Choroid plexus epithelial cell (primary cell): ENCODE measurements at regions not wholly inside any gene's neighbourhood (a gene's known extent, or its start where the extent isn't known, plus 50 kb on each side); places are given as distances from the start of the nearest gene placed in this dataset.

Source experiments
- DNase-seq: peaks from one replicate; pipeline ENCODE4 v3.0.0-alpha.2; 2010; ENCODE audit warnings: low read depth
- H3K4me3 ChIP-seq: 2 replicates; pipeline ENCODE4 v1.5.1; 2011; ENCODE audit warnings: low read depth, mild to moderate bottlenecking, control low read depth, low read length, moderate library complexity
- TF ChIP-seq, protein P1 (sequence below): conservative IDR thresholded peaks from 2 replicates; pipeline ENCODE4 v1.5.1; 2011; ENCODE audit warnings: low read depth, mild to moderate bottlenecking, control low read depth, inconsistent platforms, low read length, moderate library complexity

DNA sequence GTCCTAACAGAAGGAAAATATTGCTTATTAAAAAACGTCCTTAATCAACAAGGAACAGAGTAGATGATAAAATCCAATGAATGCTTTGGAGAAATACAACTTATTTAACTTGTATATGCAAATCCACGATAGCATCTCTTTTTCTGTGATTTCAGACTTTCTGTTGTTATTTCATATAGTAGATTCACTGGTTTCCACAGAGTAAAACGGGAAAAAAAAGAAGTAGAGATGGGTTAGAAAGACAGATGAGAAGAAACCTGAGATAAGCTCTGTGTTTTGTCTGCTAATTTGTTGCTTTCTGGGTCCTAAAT lies 447.7 kb downstream of the RERGL start:
- TF ChIP-seq, protein P1, sequence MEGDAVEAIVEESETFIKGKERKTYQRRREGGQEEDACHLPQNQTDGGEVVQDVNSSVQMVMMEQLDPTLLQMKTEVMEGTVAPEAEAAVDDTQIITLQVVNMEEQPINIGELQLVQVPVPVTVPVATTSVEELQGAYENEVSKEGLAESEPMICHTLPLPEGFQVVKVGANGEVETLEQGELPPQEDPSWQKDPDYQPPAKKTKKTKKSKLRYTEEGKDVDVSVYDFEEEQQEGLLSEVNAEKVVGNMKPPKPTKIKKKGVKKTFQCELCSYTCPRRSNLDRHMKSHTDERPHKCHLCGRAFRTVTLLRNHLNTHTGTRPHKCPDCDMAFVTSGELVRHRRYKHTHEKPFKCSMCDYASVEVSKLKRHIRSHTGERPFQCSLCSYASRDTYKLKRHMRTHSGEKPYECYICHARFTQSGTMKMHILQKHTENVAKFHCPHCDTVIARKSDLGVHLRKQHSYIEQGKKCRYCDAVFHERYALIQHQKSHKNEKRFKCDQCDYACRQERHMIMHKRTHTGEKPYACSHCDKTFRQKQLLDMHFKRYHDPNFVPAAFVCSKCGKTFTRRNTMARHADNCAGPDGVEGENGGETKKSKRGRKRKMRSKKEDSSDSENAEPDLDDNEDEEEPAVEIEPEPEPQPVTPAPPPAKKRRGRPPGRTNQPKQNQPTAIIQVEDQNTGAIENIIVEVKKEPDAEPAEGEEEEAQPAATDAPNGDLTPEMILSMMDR = no peak
- DNase-seq = no peak
- H3K4me3 ChIP-seq = no peak overlapping the region

DNA sequence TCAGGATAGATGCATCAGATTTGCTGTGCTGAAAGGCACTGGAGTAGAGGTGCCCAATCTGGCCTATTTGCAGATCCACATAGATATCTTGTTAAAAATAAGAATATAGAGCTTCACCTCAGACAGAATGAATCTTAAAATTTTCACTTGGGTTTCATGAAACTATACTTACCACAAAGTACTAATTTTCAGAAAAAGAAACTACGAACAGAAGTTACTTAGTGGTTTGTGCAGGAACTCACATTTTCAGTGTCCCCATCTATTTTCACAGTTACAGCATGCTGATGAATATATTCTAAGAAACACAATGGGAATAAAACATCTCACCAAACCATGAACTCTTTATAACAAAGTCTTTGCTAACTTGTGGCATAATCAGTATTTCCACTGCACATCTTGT lies 449.4 kb downstream of the RERGL start:
- TF ChIP-seq, protein P1 = no peak
- DNase-seq = no peak
- H3K4me3 ChIP-seq = no peak overlapping the region

DNA sequence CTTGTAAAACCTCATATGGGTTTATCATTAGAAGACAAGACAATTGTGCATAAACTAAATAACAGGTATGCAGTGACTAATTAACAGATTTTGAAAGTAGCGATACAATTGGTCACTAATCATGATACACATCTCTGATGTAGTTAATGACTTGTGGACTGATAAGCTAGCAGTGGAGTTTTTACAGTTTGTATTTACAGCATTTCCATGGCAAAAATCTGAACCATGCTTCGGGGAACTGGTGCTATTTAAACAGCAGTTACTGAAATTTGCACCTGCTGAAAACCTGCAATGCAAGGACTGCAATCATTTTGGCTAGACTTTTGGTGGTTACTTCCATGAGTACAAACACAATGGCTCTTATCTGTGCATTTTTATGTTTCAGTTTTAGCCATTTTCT lies 471.2 kb downstream of the RERGL start:
- TF ChIP-seq, protein P1 = no peak

DNA sequence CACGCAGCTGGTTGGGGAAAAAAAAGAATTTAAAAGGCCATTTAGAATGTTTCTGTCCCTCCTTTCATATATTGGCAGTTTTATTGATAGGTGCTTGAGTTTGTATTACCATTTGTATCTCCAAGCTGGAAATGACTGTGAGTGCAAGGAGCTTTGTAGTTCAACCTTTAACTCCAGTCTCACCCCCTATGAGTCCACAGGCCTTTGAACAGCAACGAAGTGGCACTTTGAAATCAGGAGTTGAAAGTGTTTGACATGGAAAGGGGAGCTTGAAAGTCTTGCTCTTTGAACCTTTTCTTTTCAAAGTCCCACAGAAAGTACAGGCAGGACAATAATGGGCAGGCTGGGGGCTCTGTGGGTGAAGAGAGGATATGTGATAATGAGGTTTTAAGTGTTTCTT lies 480.3 kb downstream of the RERGL start:
- H3K4me3 ChIP-seq = no peak overlapping the region
- DNase-seq = no peak
- TF ChIP-seq, protein P1 = no peak

More for the DNA sequence above, 471.2 kb downstream of the RERGL start:
- H3K4me3 ChIP-seq = no peak overlapping the region
- DNase-seq = no peak

DNA sequence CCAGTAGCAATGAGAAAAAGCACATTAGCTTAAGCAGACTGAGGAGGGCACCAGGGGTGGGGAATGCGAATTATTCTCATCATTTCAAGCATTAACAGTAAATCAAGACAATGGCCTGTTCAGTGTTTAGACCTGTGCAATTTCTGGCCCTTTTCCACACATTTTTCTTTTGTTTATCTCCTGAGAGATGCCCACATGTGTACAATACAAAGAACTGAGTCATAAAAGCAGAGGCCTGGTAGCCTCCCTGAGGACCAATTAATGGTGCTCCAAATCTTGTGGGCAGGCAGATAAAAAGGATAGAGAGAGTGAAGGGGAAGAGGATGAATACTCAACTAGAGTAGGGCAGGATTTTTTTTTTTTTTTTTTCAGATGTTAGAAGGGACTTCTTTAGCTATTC lies 480.8 kb downstream of the RERGL start:
- no peak for DNase-seq
- TF ChIP-seq, protein P1 = no peak
- H3K4me3 ChIP-seq = no peak overlapping the region

DNA sequence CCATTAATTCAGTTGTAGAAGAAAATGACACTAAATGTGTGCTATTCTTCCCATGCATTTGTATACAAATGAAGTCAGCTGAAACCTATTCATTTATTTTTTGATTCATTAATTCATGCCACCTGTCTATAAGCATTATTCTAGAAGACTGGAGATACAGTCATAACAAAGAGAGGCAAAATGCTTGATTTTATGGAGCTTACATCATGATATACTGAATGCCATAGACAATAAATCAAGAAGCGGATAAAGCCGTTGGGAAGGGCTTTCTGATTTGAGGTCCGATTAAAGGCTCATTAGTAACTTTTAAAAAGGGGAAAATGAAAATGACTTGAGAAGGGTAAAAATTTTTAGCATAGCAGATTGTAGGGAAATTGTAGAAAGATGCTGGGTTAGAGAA lies 494.9 kb downstream of the RERGL start:
- no peak overlapping the region for H3K4me3 ChIP-seq
- DNase-seq = no peak
- TF ChIP-seq, protein P1 = no peak

DNA sequence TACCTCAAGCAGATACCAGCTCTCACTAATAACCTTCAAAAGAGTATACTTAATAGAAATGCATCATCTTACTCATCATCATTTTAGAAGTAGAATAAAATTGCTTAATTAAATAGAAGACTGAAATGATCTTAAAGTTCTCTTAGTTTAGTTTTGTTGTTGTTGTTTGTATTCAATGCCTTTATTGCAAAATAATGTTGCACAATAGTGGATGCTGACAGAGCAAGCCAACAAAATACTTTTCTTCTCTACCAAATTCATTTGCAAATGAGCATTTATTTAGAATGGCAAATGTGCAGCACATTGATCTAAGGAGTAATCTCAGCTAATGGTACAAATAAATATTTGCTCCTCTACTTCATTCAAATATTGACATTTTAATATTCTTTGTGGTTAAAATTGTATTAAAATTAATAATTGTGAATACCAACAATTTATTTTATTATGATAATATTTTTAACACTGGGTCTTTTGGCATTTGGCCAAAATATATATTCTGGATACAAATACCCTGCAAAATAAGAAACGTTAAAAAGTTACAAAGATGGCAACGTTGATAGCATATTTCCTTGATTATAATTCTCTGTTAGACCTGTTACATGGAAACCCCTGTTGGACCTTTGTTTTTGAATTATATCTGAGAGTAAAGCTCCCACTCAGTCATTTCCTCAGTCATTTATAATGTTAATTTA lies 496.1 kb downstream of the RERGL start:
- no peak overlapping the region for H3K4me3 ChIP-seq
- DNase-seq = no peak
- TF ChIP-seq, protein P1 = no peak
